ENCODE measurements at regions not wholly inside any gene's neighbourhood (a gene's known extent, or its start where the extent isn't known, plus 50 kb on each side); places are given as distances from the start of the nearest gene placed in this dataset.
"Not testable (repeated sequence)": the region's sequence is repeated elsewhere in the genome, so short reads cannot be mapped to it uniquely, and the experiment has no call there.

GRCh38 chr1:242670019-242670418 is 145.5 kb upstream of the PLD5 start:
- in situ Hi-C loops (cut with MboI; ENCODE audit: low pct_unique_long_range_greater_than_20kb, low sequenced_read_pairs, unreplicated experiment), result no loop called here

GRCh38 chr1:242662886-242663285 is 138.4 kb upstream of the PLD5 start:
- TF ChIP-seq CTCF (IDR thresholded peaks at IDR 0.05; ENCODE audit: extremely low read depth, insufficient read depth, missing control alignments), result no peak
- in situ Hi-C loops (cut with MboI; ENCODE audit: low pct_unique_long_range_greater_than_20kb, low sequenced_read_pairs, unreplicated experiment), result no loop called here
- no peak for DNase-seq (ENCODE audit: low spot score)

More at GRCh38 chr1:242670019-242670418, 145.5 kb upstream of the PLD5 start:
- DNase-seq (ENCODE audit: low spot score), result no peak
- no peak for TF ChIP-seq CTCF (IDR thresholded peaks at IDR 0.05; ENCODE audit: extremely low read depth, insufficient read depth, missing control alignments)

GRCh38 chr1:242653772-242654171 is 129.3 kb upstream of the PLD5 start:
- DNase-seq (ENCODE audit: low spot score); in situ Hi-C loops (cut with MboI; ENCODE audit: low pct_unique_long_range_greater_than_20kb, low sequenced_read_pairs, unreplicated experiment): not testable (repeated sequence)

DNA sequence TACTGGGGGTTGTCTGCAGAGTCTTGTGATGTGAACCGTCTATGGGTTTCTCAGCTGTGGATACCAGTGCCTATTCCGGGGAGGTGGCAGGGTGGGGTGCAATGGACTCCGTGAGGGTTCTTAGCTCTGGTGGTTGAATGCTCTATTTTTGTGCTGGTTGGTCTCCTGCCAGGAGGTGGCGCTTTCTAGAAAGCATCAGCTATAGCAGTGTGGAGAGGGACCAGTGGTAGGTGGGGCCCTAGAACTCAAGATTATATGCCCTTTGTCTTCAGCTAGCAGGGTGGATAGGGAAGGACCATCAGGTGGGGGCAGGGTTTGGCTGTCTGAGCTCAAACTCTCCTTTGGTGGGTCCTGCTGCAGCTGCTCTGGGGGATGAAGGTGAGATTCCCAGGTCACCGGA is 127.3 kb upstream of the PLD5 start:
- no peak for DNase-seq (ENCODE audit: low spot score)
- peak; percentile 56 for TF ChIP-seq CTCF (IDR thresholded peaks at IDR 0.05; ENCODE audit: extremely low read depth, insufficient read depth, missing control alignments)
- in situ Hi-C loops (cut with MboI; ENCODE audit: low pct_unique_long_range_greater_than_20kb, low sequenced_read_pairs, unreplicated experiment), result no loop called here

DNA sequence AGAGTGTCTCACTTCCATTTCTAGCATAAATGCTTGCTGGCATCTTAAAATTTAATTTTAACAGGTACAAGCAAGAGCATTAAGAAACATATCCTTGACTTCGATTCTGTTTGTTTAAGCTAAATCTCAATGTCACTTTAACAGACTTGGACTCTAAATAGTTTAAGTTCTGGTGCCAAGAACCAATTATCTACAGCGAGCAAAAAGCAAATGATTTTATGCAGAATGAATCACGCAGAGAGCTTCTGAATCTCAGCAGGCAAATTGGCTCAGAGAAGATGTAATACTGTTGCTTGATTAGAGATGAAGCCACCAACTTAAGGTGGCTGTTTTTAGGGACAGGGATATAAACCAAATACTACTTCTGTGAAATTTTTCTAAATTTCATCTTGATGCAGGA is 117.0 kb upstream of the PLD5 start:
- TF ChIP-seq CTCF (IDR thresholded peaks at IDR 0.05; ENCODE audit: extremely low read depth, insufficient read depth, missing control alignments), result no peak
- DNase-seq (ENCODE audit: low spot score), result no peak
- in situ Hi-C loops (cut with MboI; ENCODE audit: low pct_unique_long_range_greater_than_20kb, low sequenced_read_pairs, unreplicated experiment), result no loop called here

- no peak for TF ChIP-seq CTCF (IDR thresholded peaks at IDR 0.05; ENCODE audit: extremely low read depth, insufficient read depth, missing control alignments)
- in situ Hi-C loops (cut with MboI; ENCODE audit: low pct_unique_long_range_greater_than_20kb, low sequenced_read_pairs, unreplicated experiment), result no loop called here
- DNase-seq (ENCODE audit: low spot score), result no peak
These were observed 114.6 kb upstream of the PLD5 start for GRCh38 chr1:242639104-242639503.

DNA sequence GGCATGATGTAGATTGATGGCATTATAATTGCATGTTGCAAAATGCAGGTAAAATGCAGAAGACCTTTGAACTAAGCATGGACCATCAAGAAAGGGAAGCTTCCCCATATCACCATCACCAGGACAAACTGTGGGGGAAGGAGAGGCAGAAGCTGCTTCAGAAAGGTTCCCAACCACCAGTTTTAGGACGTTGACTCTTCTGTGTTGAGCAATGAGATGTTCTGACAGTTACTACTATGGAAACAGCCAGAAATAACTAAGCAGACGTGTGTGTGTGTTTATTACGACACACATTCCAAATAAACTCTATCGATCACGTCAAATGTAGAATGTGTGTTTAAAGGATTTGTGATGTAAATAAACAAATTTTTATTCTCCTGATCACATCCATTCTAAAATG is 110.2 kb upstream of the PLD5 start:
- in situ Hi-C loops (cut with MboI; ENCODE audit: low pct_unique_long_range_greater_than_20kb, low sequenced_read_pairs, unreplicated experiment), result no loop called here
- no peak for TF ChIP-seq CTCF (IDR thresholded peaks at IDR 0.05; ENCODE audit: extremely low read depth, insufficient read depth, missing control alignments)
- no peak for DNase-seq (ENCODE audit: low spot score)
